ENCODE measurements at regions not wholly inside any gene's neighbourhood (a gene's known extent, or its start where the extent isn't known, plus 50 kb on each side); places are given as distances from the start of the nearest gene placed in this dataset.

- DNase-seq (ENCODE audit: low spot score) = peak; percentile 22
- Mint-ChIP-seq H3K36me3 (ENCODE audit: low read depth) (no peaks in the 10 kb centered on the region), H3K4me3 (no peak overlapping the region), H3K27me3 (ENCODE audit: insufficient read depth, low read depth, poor library complexity) (no peaks in the 10 kb centered on the region), H3K9me3 (no peaks in the 10 kb centered on the region), H3K4me1 (peaks cover 57% of the 10 kb centered on the region), H3K27ac (no peak overlapping the region; the same call in 1 of the 2 replicates)
- Histone ChIP-seq H3K79me2 (replicated peaks; ENCODE audit: insufficient read depth) (peaks cover 12% of the 10 kb centered on the region), H3K4me2 (peak overlapping the region; percentile 33), H3K4me3 (no peak overlapping the region), H3K27ac (ENCODE audit: low read depth) (peak overlapping the region; percentile 21; the same call in 1 of the 2 replicates), H4K20me1 (replicated peaks; ENCODE audit: insufficient read depth) (no peaks in the 10 kb centered on the region), H2AFZ (no peak overlapping the region), H3F3A (replicated peaks; ENCODE audit: low read depth) (no peaks in the 10 kb centered on the region), H3K4me1 (ENCODE audit: insufficient read depth) (peaks cover 53% of the 10 kb centered on the region), H3K36me3 (ENCODE audit: insufficient read depth) (no peaks in the 10 kb centered on the region), H3K27me3 (ENCODE audit: insufficient read depth) (no peaks in the 10 kb centered on the region), H3K9me2 (ENCODE audit: insufficient read depth) (no peaks in the 10 kb centered on the region)
- ATAC-seq = peak; percentile 18; the same call in 1 of the 3 replicates
- TF ChIP-seq REST (IDR thresholded peaks at IDR 0.05; ENCODE audit: unreplicated experiment) (no peak), ZNF114 (CRISPR knock-in tag; IDR thresholded peaks at IDR 0.05) (no peak), NANOG (IDR thresholded peaks at IDR 0.05; ENCODE audit: borderline replicate concordance) (no peak), EZH2 (IDR thresholded peaks at IDR 0.05; ENCODE audit: low read depth, unreplicated experiment) (no peak), JUNB (IDR thresholded peaks at IDR 0.05; ENCODE audit: unreplicated experiment) (no peak), STAT1 (IDR thresholded peaks at IDR 0.05; ENCODE audit: unreplicated experiment) (no peak), POLR2AphosphoS5 (IDR thresholded peaks at IDR 0.05; ENCODE audit: low read depth) (no peak), CTCF (conservative IDR thresholded peaks at IDR 0.05; ENCODE audit: low read depth in 2 of 2) (no peak), EZH2phosphoT487 (IDR thresholded peaks at IDR 0.05; ENCODE audit: unreplicated experiment) (no peak), ZNF331 (CRISPR knock-in tag; IDR thresholded peaks at IDR 0.05; ENCODE audit: low read depth) (no peak), CREB1 (CRISPR knock-in tag; IDR thresholded peaks at IDR 0.05; ENCODE audit: low read depth) (no peak)
- TF ChIP-seq, protein P1, sequence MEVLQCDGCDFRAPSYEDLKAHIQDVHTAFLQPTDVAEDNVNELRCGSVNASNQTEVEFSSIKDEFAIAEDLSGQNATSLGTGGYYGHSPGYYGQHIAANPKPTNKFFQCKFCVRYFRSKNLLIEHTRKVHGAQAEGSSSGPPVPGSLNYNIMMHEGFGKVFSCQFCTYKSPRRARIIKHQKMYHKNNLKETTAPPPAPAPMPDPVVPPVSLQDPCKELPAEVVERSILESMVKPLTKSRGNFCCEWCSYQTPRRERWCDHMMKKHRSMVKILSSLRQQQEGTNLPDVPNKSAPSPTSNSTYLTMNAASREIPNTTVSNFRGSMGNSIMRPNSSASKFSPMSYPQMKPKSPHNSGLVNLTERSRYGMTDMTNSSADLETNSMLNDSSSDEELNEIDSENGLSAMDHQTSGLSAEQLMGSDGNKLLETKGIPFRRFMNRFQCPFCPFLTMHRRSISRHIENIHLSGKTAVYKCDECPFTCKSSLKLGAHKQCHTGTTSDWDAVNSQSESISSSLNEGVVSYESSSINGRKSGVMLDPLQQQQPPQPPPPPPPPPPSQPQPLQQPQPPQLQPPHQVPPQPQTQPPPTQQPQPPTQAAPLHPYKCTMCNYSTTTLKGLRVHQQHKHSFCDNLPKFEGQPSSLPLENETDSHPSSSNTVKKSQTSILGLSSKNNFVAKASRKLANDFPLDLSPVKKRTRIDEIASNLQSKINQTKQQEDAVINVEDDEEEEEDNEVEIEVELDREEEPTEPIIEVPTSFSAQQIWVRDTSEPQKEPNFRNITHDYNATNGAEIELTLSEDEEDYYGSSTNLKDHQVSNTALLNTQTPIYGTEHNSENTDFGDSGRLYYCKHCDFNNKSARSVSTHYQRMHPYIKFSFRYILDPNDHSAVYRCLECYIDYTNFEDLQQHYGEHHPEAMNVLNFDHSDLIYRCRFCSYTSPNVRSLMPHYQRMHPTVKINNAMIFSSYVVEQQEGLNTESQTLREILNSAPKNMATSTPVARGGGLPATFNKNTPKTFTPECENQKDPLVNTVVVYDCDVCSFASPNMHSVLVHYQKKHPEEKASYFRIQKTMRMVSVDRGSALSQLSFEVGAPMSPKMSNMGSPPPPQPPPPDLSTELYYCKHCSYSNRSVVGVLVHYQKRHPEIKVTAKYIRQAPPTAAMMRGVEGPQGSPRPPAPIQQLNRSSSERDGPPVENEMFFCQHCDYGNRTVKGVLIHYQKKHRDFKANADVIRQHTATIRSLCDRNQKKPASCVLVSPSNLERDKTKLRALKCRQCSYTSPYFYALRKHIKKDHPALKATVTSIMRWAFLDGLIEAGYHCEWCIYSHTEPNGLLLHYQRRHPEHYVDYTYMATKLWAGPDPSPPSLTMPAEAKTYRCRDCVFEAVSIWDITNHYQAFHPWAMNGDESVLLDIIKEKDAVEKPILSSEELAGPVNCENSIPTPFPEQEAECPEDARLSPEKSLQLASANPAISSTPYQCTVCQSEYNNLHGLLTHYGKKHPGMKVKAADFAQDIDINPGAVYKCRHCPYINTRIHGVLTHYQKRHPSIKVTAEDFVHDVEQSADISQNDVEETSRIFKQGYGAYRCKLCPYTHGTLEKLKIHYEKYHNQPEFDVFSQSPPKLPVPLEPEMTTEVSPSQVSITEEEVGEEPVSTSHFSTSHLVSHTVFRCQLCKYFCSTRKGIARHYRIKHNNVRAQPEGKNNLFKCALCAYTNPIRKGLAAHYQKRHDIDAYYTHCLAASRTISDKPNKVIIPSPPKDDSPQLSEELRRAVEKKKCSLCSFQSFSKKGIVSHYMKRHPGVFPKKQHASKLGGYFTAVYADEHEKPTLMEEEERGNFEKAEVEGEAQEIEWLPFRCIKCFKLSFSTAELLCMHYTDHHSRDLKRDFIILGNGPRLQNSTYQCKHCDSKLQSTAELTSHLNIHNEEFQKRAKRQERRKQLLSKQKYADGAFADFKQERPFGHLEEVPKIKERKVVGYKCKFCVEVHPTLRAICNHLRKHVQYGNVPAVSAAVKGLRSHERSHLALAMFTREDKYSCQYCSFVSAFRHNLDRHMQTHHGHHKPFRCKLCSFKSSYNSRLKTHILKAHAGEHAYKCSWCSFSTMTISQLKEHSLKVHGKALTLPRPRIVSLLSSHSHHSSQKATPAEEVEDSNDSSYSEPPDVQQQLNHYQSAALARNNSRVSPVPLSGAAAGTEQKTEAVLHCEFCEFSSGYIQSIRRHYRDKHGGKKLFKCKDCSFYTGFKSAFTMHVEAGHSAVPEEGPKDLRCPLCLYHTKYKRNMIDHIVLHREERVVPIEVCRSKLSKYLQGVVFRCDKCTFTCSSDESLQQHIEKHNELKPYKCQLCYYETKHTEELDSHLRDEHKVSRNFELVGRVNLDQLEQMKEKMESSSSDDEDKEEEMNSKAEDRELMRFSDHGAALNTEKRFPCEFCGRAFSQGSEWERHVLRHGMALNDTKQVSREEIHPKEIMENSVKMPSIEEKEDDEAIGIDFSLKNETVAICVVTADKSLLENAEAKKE (CRISPR knock-in tag; IDR thresholded peaks at IDR 0.05) = no peak
- TF ChIP-seq, protein P2, sequence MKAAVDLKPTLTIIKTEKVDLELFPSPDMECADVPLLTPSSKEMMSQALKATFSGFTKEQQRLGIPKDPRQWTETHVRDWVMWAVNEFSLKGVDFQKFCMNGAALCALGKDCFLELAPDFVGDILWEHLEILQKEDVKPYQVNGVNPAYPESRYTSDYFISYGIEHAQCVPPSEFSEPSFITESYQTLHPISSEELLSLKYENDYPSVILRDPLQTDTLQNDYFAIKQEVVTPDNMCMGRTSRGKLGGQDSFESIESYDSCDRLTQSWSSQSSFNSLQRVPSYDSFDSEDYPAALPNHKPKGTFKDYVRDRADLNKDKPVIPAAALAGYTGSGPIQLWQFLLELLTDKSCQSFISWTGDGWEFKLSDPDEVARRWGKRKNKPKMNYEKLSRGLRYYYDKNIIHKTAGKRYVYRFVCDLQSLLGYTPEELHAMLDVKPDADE (IDR thresholded peaks at IDR 0.05) = no peak
These were observed 74.6 kb upstream of the IPO9 start for GRCh38 chr1:201754353-201754752.
